Esophagus muscularis mucosa (tissue), 4 donors: ENCODE measurements at regions not wholly inside any gene's neighbourhood (a gene's known extent, or its start where the extent isn't known, plus 50 kb on each side); places are given as distances from the start of the nearest gene placed in this dataset.
"Not testable (repeated sequence)": the region's sequence is repeated elsewhere in the genome, so short reads cannot be mapped to it uniquely, and the experiment has no call there.

Experiments used
- DNase-seq: peaks from one replicate; pipeline ENCODE4 v3.0.0-alpha.2; 2017; ENCODE audit errors: extremely low spot score
- H3K27ac ChIP-seq, 4 donors: fragments of 200-600 bp; sonication (generic); replicated peaks in 1 of 4; 1 replicate in 3 of 4; 2 replicates in 1 of 4; pipeline ENCODE4 v1.5.1; 2016 to 2019; ENCODE audit warnings: mild to moderate bottlenecking in 1 of 4
- H3K27me3 ChIP-seq, 4 donors: fragments of 200-600 bp; sonication (generic); one replicate each; pipeline versions ENCODE4 v1.5.1 to v1.6.0; 2016 to 2019
- H3K36me3 ChIP-seq, 4 donors: fragments of 200-600 bp; sonication (generic); one replicate each; pipeline ENCODE4 v1.5.1; 2016 to 2019
- H3K4me1 ChIP-seq, 4 donors: fragments of 200-600 bp; sonication (generic); one replicate each; pipeline ENCODE4 v1.5.1; 2016 to 2019
- H3K4me3 ChIP-seq, 4 donors: fragments of 200-600 bp; sonication (generic); 1 replicate in 2 of 4; 2 replicates in 2 of 4; pipeline ENCODE4 v1.5.1; 2016 to 2019; ENCODE audit warnings: mild to moderate bottlenecking in 4 of 4, moderate library complexity in 1 of 4
- H3K9me3 ChIP-seq, 4 donors: fragments of 200-600 bp; sonication (generic); 1 replicate in 3 of 4; 2 replicates in 1 of 4; pipeline ENCODE4 v1.5.1; 2016 to 2019
- EP300 ChIP-seq: sonication (generic); formaldehyde crosslinking; IDR thresholded peaks from one replicate; pipeline ENCODE4 v1.6.1; 2017; ENCODE audit warnings: antibody characterized with exemption
- POLR2A ChIP-seq: fragments of 450-650 bp; IDR thresholded peaks from one replicate; pipeline ENCODE4 v1.6.1; 2017; ENCODE audit warnings: antibody characterized with exemption, moderate library complexity, mild to moderate bottlenecking, low read depth
- POLR2AphosphoS5 ChIP-seq, 2 donors: sonication (generic); formaldehyde crosslinking; IDR thresholded peaks; one replicate each; pipeline ENCODE4 v1.6.1; 2017; ENCODE audit warnings: antibody characterized with exemption in 2 of 2
- WGBS: methylation state at CpG from one replicate; pipeline ENCODE4 v1.1.5; 2018; 5-methylcytosine and 5-hydroxymethylcytosine counted together
- intact Hi-C: fragments of 100-400 bp; cut with DNase I; formaldehyde crosslinking; loops from one replicate; pipeline ENCODE4 v1.15.1; 2023
- TF ChIP-seq, protein P1 (sequence below), 3 experiments: fragments of 200-600 bp in 2 of 3; fragments of 450-650 bp in 1 of 3; sonication (generic) in 2 of 3; IDR thresholded peaks; one replicate each; pipeline ENCODE4 v1.5.1; 2017 to 2019; ENCODE audit warnings: antibody characterized with exemption in 3 of 3, mild to moderate bottlenecking in 2 of 3, moderate library complexity in 1 of 3

DNA sequence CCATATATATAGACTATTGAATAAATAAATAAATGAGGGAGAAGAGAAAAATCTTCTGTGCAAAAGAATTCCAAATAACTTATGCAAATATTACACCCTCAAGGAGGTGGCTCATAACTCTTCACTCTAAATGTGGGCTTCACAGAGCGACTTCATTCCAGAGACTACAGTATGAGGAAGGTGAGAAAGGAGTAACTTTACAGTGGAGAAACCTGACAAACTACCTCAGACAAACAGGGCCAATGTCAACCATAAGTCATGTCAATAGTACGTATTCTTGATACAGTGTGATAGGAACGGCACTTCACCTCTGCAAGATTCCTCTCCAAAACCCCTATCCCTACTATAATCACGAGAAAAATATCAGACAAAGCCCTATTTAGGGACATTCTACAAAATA, 158.4 kb upstream of the NAMPT start:
- 89% methylated on average over 4 of the region's 4 CpGs for WGBS
- DNase-seq = peak; percentile 21
- Histone ChIP-seq H3K4me1 (no peaks in the 10 kb centered on the region), H3K27me3 (no peaks in the 10 kb centered on the region), H3K4me3 (no peak overlapping the region), H3K36me3 (no peaks in the 10 kb centered on the region), H3K27ac (no peak overlapping the region), H3K9me3 (no peaks in the 10 kb centered on the region)
- TF ChIP-seq POLR2A (no peak), EP300 (no peak), POLR2AphosphoS5 (IDR thresholded peaks at IDR 0.05) (no peak)
- TF ChIP-seq, protein P1, sequence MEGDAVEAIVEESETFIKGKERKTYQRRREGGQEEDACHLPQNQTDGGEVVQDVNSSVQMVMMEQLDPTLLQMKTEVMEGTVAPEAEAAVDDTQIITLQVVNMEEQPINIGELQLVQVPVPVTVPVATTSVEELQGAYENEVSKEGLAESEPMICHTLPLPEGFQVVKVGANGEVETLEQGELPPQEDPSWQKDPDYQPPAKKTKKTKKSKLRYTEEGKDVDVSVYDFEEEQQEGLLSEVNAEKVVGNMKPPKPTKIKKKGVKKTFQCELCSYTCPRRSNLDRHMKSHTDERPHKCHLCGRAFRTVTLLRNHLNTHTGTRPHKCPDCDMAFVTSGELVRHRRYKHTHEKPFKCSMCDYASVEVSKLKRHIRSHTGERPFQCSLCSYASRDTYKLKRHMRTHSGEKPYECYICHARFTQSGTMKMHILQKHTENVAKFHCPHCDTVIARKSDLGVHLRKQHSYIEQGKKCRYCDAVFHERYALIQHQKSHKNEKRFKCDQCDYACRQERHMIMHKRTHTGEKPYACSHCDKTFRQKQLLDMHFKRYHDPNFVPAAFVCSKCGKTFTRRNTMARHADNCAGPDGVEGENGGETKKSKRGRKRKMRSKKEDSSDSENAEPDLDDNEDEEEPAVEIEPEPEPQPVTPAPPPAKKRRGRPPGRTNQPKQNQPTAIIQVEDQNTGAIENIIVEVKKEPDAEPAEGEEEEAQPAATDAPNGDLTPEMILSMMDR (IDR thresholded peaks at IDR 0.05) = no peak
- intact Hi-C loops = no loop called here

DNA sequence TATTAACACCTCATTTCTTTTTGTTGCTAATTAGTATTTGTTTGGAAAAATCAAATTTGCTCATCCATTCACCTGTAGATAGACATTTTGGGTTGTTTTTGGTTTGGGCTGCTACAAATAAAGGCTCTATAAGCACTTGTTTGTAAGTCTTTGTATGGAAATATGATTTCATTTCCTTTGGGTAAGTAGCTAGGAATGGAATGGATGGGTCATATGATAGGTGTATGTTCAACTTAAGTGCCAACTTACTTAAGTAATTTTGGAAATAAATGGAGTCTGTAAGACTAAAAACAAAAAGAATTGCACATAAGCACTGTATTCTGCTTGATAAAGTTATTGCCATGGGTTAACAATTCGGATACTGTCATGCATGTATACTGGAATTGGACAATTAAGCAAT, 157.7 kb upstream of the NAMPT start:
- Histone ChIP-seq H3K27me3 (no peaks in the 10 kb centered on the region), H3K4me1 (no peaks in the 10 kb centered on the region), H3K9me3 (no peaks in the 10 kb centered on the region), H3K27ac (no peak overlapping the region), H3K36me3 (no peaks in the 10 kb centered on the region), H3K4me3 (no peak overlapping the region)
- TF ChIP-seq, protein P1 (IDR thresholded peaks at IDR 0.05) = no peak
- TF ChIP-seq EP300 (no peak), POLR2A (no peak), POLR2AphosphoS5 (IDR thresholded peaks at IDR 0.05) (no peak)
- DNase-seq = no peak
- 84% methylated on average over 1 of the region's 1 CpG for WGBS
- intact Hi-C loops = no loop called here

DNA sequence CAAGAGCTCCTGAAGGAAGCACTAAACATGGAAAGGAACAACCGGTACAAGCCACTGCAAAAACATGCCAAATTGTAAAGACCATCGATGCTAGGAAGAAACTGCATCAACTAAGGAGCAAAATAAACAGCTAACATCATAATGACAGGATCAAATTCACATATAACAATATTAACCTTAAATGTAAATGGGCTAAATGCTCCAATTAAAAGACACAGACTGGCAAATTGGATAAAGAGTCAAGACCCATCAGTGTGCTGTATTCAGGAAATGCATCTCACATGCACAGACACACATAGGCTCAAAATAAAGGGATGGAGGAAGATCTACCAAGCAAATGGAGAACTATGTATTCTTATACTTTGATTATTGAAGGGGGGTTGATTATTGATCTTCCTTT, 156.6 kb upstream of the NAMPT start:
- H3K27ac ChIP-seq, H3K27me3 ChIP-seq, H3K9me3 ChIP-seq, DNase-seq, H3K36me3 ChIP-seq, intact Hi-C loops, H3K4me1 ChIP-seq, H3K4me3 ChIP-seq: not testable (repeated sequence)
- 87% methylated on average over 2 of the region's 2 CpGs for WGBS

DNA sequence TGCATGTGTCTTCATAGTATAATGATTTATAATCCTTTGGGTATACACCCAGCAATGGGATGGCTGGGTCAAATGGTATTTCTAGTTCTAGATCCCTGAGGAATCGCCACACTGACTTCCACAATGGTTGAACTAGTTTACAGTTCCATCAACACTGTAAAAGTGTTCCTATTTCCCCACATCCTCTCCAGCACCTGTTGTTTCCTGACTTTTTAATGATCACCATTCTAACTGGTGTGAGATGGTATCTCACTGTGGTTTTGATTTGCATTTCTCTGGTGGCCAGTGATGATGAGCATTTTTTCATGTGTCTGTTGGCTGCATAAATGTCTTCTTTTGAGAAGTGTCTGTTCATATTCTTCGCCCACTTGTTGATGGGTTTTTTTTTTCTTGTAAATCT, 152.2 kb upstream of the NAMPT start:
- 83% methylated on average over 2 of the region's 2 CpGs for WGBS
- H3K4me3 ChIP-seq, H3K36me3 ChIP-seq, H3K9me3 ChIP-seq, intact Hi-C loops, DNase-seq, H3K4me1 ChIP-seq, H3K27me3 ChIP-seq, H3K27ac ChIP-seq: not testable (repeated sequence)

DNA sequence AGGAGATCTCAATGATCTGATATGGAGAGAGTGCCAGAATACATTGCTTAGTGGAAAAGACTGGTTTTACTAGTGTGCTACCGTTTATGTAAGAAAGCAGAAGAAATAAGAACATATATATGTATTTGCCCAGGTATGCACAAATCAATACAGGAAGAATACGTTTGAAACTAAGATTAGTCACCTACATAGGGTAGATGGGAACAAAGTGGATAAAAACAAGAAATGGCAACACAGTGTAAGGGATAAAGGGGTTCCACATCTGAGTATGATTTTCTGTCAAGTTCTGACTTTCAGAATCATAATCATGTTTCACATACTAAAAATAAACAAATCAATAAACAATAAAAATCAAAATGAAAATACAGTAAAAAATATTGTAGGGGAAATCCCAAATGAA, 148.6 kb upstream of the NAMPT start:
- DNase-seq = no peak
- Histone ChIP-seq H3K4me1 (no peaks in the 10 kb centered on the region), H3K9me3 (no peaks in the 10 kb centered on the region), H3K27ac (no peak overlapping the region), H3K27me3 (no peaks in the 10 kb centered on the region), H3K36me3 (no peaks in the 10 kb centered on the region), H3K4me3 (no peak overlapping the region)
- 82% methylated on average over 2 of the region's 2 CpGs for WGBS
- intact Hi-C loops = no loop called here
- TF ChIP-seq POLR2A (no peak), EP300 (no peak), POLR2AphosphoS5 (IDR thresholded peaks at IDR 0.05) (no peak)
- TF ChIP-seq, protein P1 (IDR thresholded peaks at IDR 0.05) = no peak

DNA sequence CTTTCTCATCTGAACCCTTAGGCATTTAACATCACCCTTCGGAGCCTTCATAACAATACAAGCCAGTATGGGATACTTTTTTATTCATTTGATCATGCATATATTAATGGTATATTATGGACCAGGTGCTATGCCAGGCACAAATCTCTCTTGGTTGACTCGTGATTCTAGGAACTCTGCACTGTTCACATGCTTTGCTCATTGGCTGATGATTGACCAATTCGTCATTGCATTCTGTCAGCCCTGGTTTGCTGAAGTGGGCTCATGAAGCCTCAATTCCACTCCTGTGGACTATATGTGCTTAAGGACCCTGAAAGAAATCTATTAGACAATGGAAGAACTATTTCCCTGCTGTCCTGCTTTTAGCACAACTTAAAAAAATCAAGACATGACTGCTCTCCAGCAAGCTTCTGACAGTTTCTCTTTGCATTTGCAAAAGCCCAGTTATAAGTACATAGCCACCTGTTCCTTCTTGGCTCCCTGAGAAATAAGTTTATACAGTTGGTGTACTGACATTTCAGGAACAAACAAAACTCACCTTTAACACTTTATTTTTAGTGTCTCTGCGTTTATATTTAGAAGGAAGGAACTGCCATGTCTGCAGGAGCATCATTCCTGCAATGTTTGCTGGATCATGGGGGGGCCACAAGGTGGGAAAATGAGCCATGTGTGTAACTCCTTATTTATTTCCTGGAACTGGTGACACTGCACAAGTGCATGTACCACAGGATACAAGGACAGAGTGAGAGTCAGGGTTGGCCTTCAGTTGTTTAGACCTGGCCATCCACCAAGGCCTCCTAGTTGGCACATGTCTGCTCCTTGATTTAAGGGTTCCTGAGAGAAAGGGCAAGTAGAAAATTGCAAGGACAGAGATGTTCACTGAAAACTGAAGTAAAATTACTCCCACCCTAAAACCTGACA, 146.0 kb upstream of the NAMPT start:
- Histone ChIP-seq H3K4me1 (peaks cover 0 to 10% (median 3%) of the 10 kb centered on the region in 4 donors), H3K27ac (no peak overlapping the region), H3K27me3 (no peaks in the 10 kb centered on the region), H3K4me3 (no peak overlapping the region), H3K9me3 (no peaks in the 10 kb centered on the region), H3K36me3 (no peaks in the 10 kb centered on the region)
- intact Hi-C loops = no loop called here
- 63% methylated on average over 4 of the region's 4 CpGs for WGBS
- TF ChIP-seq EP300 (no peak), POLR2AphosphoS5 (IDR thresholded peaks at IDR 0.05) (no peak), POLR2A (no peak)
- TF ChIP-seq, protein P1 (IDR thresholded peaks at IDR 0.05) = no peak
- no peak for DNase-seq
